SK-N-SH treated with all-trans-retinoic acid at 6 μM for 48 hours (cell line): ENCODE measurements at regions not wholly inside any gene's neighbourhood (a gene's known extent, or its start where the extent isn't known, plus 50 kb on each side); places are given as distances from the start of the nearest gene placed in this dataset.

ENCODE experiments used
- ATAC-seq: fragments of 200-7000 bp; cut with Tn5 transposase; 3 replicates; pipeline ENCODE4 v1.9.1; 2020; ENCODE audit warnings: mild to moderate bottlenecking, moderate library complexity
- BACH2 ChIP-seq: fragments of 250-450 bp; sonication (Bioruptor Pico); IDR thresholded peaks from 2 replicates; pipeline ENCODE4 v1.9.0; 2021; ENCODE audit warnings: mild to moderate bottlenecking, borderline replicate concordance
- CREB5 ChIP-seq: fragments of 250-450 bp; sonication (Bioruptor Pico); IDR thresholded peaks from 2 replicates; pipeline ENCODE4 v1.5.1; 2020; ENCODE audit warnings: low read depth, mild to moderate bottlenecking, moderate library complexity
- CSDC2 ChIP-seq: fragments of 250-450 bp; sonication (Bioruptor Pico); IDR thresholded peaks from 2 replicates; pipeline ENCODE4 v1.5.0; 2020; ENCODE audit warnings: mild to moderate bottlenecking, moderate library complexity
- CSRNP3 ChIP-seq: fragments of 250-450 bp; sonication (Bioruptor Pico); IDR thresholded peaks from 2 replicates; pipeline ENCODE4 v1.5.1; 2021; ENCODE audit warnings: mild to moderate bottlenecking, moderate library complexity
- ESRRG ChIP-seq: fragments of 250-450 bp; sonication (Bioruptor Pico); IDR thresholded peaks from 2 replicates; pipeline ENCODE4 v1.6.1; 2021; ENCODE audit warnings: mild to moderate bottlenecking
- GLIS3 ChIP-seq: fragments of 250-450 bp; sonication (Bioruptor Pico); IDR thresholded peaks from 2 replicates; pipeline ENCODE4 v1.5.0; 2020; ENCODE audit warnings: mild to moderate bottlenecking, moderate library complexity
- ISL1 ChIP-seq: fragments of 250-450 bp; sonication (Bioruptor Pico); IDR thresholded peaks from 2 replicates; pipeline ENCODE4 v2.1.2; 2022; ENCODE audit warnings: mild to moderate bottlenecking, moderate library complexity
- OSR1 ChIP-seq: fragments of 250-450 bp; sonication (Bioruptor Pico); IDR thresholded peaks from 2 replicates; pipeline ENCODE4 v1.8.0; 2022; ENCODE audit warnings: moderate library complexity, mild to moderate bottlenecking, inconsistent platforms
- PATZ1 ChIP-seq: fragments of 250-450 bp; sonication (Bioruptor Pico); IDR thresholded peaks from 2 replicates; pipeline ENCODE4 v1.8.0; 2020; ENCODE audit warnings: mild to moderate bottlenecking, moderate library complexity, borderline replicate concordance
- POU6F1 ChIP-seq: fragments of 250-450 bp; sonication (Bioruptor Pico); IDR thresholded peaks from 2 replicates; pipeline ENCODE4 v1.8.0; 2021; ENCODE audit warnings: low read depth, mild to moderate bottlenecking, moderate library complexity, borderline replicate concordance
- PPARA ChIP-seq: fragments of 250-450 bp; sonication (Bioruptor Pico); IDR thresholded peaks from 2 replicates; pipeline ENCODE4 v1.5.0; 2020; ENCODE audit warnings: mild to moderate bottlenecking, borderline replicate concordance
- RARB ChIP-seq: fragments of 250-450 bp; sonication (Bioruptor Pico); IDR thresholded peaks from 2 replicates; pipeline ENCODE4 v1.8.0; 2021; ENCODE audit warnings: mild to moderate bottlenecking, moderate library complexity
- SNAI2 ChIP-seq: fragments of 250-450 bp; sonication (Bioruptor Pico); IDR thresholded peaks from 2 replicates; pipeline ENCODE4 v1.5.0; 2020; ENCODE audit warnings: mild to moderate bottlenecking, moderate library complexity
- TOX ChIP-seq: fragments of 250-450 bp; sonication (Bioruptor Pico); IDR thresholded peaks from 2 replicates; pipeline ENCODE4 v1.8.0; 2021; ENCODE audit warnings: mild to moderate bottlenecking, moderate library complexity, borderline replicate concordance
- ZC3H10 ChIP-seq: fragments of 250-450 bp; sonication (Bioruptor Pico); IDR thresholded peaks from 2 replicates; pipeline ENCODE4 v1.5.1; 2021; ENCODE audit warnings: mild to moderate bottlenecking, moderate library complexity
- ZFP3 ChIP-seq: fragments of 250-450 bp; sonication (Bioruptor Pico); IDR thresholded peaks from 2 replicates; pipeline ENCODE4 v1.5.0; 2020; ENCODE audit warnings: mild to moderate bottlenecking, moderate library complexity
- ZFP30 ChIP-seq: fragments of 450-650 bp; formaldehyde crosslinking; IDR thresholded peaks from 2 replicates; pipeline ENCODE4 v1.5.0; 2022; ENCODE audit warnings: mild to moderate bottlenecking, moderate library complexity
- ZNF565 ChIP-seq: fragments of 450-650 bp; formaldehyde crosslinking; conservative IDR thresholded peaks from 2 replicates; pipeline ENCODE4 v1.5.0; 2020; ENCODE audit warnings: low read depth, mild to moderate bottlenecking, moderate library complexity
- ZNF8 ChIP-seq: fragments of 450-650 bp; formaldehyde crosslinking; IDR thresholded peaks from 2 replicates; pipeline ENCODE4 v1.5.0; 2020; ENCODE audit warnings: mild to moderate bottlenecking, moderate library complexity

GRCh38 chr2:38477006-38477405, 99.9 kb upstream of the ATL2 start:
- TF ChIP-seq PPARA (CRISPR knock-in tag), result no peak
- TF ChIP-seq TOX, result no peak
- TF ChIP-seq RARB, result no peak
- no peak for TF ChIP-seq CSDC2
- no peak for TF ChIP-seq ZNF8
- TF ChIP-seq ZFP3 (CRISPR knock-in tag), result no peak
- TF ChIP-seq CSRNP3 (CRISPR knock-in tag), result no peak
- no peak for TF ChIP-seq PATZ1 (CRISPR knock-in tag)
- no peak for ATAC-seq

- no peak for ATAC-seq
Observed at GRCh38 chr2:38475567-38475881, 98.5 kb upstream of the ATL2 start.

GRCh38 chr2:38474715-38475566, 97.9 kb upstream of the ATL2 start:
- TF ChIP-seq POU6F1 (CRISPR knock-in tag), result no peak
- TF ChIP-seq GLIS3 (CRISPR knock-in tag), result no peak
- no peak for TF ChIP-seq ZNF8
- TF ChIP-seq ESRRG (CRISPR knock-in tag), result no peak
- TF ChIP-seq ZFP30 (CRISPR knock-in tag), result no peak
- TF ChIP-seq CSDC2, result no peak
- no peak for TF ChIP-seq SNAI2
- no peak for TF ChIP-seq TOX
- TF ChIP-seq OSR1, result no peak
- ATAC-seq, result no peak

More at GRCh38 chr2:38475567-38475881, 98.5 kb upstream of the ATL2 start:
- TF ChIP-seq CSDC2, result no peak
- TF ChIP-seq ZFP3 (CRISPR knock-in tag), result no peak
- TF ChIP-seq RARB, result no peak
- no peak for TF ChIP-seq PATZ1 (CRISPR knock-in tag)
- no peak for TF ChIP-seq POU6F1 (CRISPR knock-in tag)
- TF ChIP-seq ZNF8, result no peak
- no peak for TF ChIP-seq ISL1 (CRISPR knock-in tag)

GRCh38 chr2:38474021-38474456, 97.0 kb upstream of the ATL2 start:
- no peak for ATAC-seq
- TF ChIP-seq ZFP30 (CRISPR knock-in tag) (no peak), BACH2 (CRISPR knock-in tag) (no peak), ZNF8 (no peak), ZC3H10 (CRISPR knock-in tag) (no peak), ESRRG (CRISPR knock-in tag) (no peak), CSDC2 (no peak), POU6F1 (CRISPR knock-in tag) (no peak), CREB5 (CRISPR knock-in tag) (no peak), ZNF565 (CRISPR knock-in tag) (no peak), SNAI2 (no peak)
